NB4 (cell line): ENCODE measurements at regions not wholly inside any gene's neighbourhood (a gene's known extent, or its start where the extent isn't known, plus 50 kb on each side); places are given as distances from the start of the nearest gene placed in this dataset.

Source experiments
- DNase-seq: peaks from one replicate; pipeline ENCODE4 v3.0.0; 2010; ENCODE audit warnings: low read depth
- H3K4me3 ChIP-seq: one replicate; pipeline ENCODE4 v1.5.1; 2011; ENCODE audit warnings: mild to moderate bottlenecking, low read depth, low read length, moderate library complexity
- MYC ChIP-seq: IDR thresholded peaks from 2 replicates; pipeline ENCODE4 v1.6.1; 2011; ENCODE audit warnings: low read depth, low read length
- POLR2A ChIP-seq: IDR thresholded peaks from 2 replicates; pipeline ENCODE4 v1.6.1; 2011; ENCODE audit warnings: mild to moderate bottlenecking; ENCODE audit not compliant: insufficient read length; ENCODE audit errors: extremely low read depth
- TF ChIP-seq, protein P1 (sequence below): IDR thresholded peaks from one replicate; pipeline ENCODE4 v1.5.1; 2012; ENCODE audit warnings: low read depth, low read length
- TF ChIP-seq, protein P2 (sequence below): IDR thresholded peaks from 2 replicates; pipeline ENCODE4 v1.6.1; 2011; ENCODE audit warnings: low read depth, low read length

DNA sequence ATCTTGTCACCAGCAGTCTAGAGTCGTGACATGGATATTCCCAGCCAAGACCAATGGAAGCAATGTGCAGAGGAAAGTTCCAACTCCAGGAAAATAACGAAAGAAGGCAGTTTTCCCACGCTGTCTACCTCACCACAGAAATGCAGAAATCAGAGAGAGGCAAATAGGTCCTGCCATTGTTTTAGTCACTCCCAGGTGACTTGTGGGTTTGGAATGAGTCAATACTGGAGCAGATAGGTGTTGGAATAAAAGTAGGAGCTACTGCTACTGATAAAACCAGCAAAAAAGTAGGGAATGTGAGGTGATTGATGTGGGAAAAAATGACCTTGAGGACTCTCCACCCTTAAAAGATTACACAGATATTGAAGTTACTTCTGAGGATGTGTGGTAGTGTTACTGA is 72.8 kb upstream of the RAI2 start:
- no peak for DNase-seq
- no peak overlapping the region for H3K4me3 ChIP-seq
- TF ChIP-seq, protein P1, sequence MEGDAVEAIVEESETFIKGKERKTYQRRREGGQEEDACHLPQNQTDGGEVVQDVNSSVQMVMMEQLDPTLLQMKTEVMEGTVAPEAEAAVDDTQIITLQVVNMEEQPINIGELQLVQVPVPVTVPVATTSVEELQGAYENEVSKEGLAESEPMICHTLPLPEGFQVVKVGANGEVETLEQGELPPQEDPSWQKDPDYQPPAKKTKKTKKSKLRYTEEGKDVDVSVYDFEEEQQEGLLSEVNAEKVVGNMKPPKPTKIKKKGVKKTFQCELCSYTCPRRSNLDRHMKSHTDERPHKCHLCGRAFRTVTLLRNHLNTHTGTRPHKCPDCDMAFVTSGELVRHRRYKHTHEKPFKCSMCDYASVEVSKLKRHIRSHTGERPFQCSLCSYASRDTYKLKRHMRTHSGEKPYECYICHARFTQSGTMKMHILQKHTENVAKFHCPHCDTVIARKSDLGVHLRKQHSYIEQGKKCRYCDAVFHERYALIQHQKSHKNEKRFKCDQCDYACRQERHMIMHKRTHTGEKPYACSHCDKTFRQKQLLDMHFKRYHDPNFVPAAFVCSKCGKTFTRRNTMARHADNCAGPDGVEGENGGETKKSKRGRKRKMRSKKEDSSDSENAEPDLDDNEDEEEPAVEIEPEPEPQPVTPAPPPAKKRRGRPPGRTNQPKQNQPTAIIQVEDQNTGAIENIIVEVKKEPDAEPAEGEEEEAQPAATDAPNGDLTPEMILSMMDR, result no peak
- TF ChIP-seq POLR2A (no peak), MYC (no peak)
- TF ChIP-seq, protein P2, sequence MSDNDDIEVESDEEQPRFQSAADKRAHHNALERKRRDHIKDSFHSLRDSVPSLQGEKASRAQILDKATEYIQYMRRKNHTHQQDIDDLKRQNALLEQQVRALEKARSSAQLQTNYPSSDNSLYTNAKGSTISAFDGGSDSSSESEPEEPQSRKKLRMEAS, result no peak

DNA sequence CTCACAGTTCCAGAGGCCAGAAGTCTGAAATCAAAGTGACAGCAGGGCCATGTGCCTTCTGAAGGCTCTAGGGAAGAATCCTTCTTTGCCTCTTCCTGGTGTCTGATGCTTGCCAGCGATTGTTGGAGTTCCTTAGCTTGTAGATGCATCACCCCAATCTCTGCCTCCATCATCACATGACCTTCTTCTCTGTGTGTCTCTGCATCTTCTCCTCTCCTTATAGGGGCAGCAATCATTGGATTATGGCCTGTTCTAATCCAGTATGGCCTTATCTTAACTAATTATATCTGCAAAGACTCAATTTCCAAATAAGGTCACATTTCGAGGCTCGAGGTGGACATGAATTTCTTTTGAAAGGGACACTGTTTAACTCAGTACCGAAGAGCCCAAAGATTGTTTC is 71.7 kb upstream of the RAI2 start:
- H3K4me3 ChIP-seq, result no peak overlapping the region
- TF ChIP-seq, protein P1, result no peak
- TF ChIP-seq POLR2A (no peak), MYC (no peak)
- TF ChIP-seq, protein P2, result no peak
- DNase-seq, result no peak

DNA sequence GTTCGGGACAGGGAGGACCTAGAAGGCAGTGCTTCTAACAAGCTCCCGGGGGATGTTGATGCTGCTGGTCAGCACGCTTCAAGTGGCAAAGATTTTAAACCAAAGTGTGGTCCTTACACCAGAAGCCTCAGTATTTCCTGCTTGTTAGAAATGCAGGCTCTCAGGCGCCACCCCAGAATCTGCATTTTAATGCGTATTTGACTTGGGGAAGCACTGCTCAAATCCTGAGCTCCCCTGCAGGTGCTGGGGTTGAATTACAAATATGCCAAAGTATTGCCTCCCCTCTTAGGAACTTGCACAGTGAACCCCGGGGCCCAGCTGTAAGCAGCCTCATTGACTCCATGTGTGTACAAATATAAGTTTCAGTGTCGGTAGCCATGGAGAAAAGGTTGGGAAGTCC is 70.8 kb upstream of the RAI2 start:
- DNase-seq, result no peak
- TF ChIP-seq, protein P1, result no peak
- TF ChIP-seq, protein P2, result no peak
- TF ChIP-seq POLR2A, result no peak
- no peak for TF ChIP-seq MYC
- H3K4me3 ChIP-seq, result no peak overlapping the region

DNA sequence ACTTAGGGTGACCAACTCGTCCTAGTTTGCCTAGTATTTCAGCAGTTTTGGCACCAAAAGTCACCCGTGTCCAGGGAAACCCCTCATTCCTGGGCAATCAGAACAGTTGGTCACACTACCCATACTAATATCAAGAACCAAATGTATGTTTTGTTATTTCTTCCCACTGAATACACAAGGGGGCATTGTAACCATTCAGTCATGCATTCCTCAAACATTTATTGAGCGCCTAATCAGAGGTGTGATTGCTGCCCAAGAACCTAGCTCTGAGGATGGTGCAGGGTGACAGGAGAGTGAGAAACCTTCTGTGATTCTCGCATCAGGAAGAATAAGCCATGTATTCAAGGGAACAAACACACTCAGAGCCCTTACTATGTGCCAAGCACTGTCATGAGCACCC is 69.8 kb upstream of the RAI2 start:
- H3K4me3 ChIP-seq, result no peak overlapping the region
- TF ChIP-seq POLR2A (no peak), MYC (no peak)
- TF ChIP-seq, protein P2, result no peak
- TF ChIP-seq, protein P1, result no peak
- no peak for DNase-seq

DNA sequence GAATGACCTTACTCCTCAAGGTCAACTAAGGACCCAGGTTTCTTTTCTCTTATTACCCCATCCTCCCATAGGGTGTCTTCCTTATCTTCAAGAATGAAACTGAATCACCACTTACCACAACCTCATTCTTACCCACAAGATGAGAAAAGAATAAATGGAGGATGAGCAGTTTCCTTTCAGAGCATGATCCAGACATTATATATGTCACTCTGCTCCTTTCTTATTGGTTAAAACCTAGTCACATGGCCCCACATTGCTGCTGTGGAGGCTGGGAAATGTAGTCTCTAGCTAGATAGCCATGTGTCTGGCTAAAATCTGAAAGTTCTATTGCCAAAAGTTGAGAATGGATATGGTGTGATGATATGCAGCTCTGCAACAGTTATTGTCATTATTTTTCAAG is 62.4 kb upstream of the RAI2 start:
- TF ChIP-seq POLR2A (no peak), MYC (no peak)
- TF ChIP-seq, protein P2, result 0 out of 2 replicates have a peak, but pooled peaks have one; percentile 11
- TF ChIP-seq, protein P1, result no peak
- peak; percentile 1 for DNase-seq
- no peak overlapping the region for H3K4me3 ChIP-seq

DNA sequence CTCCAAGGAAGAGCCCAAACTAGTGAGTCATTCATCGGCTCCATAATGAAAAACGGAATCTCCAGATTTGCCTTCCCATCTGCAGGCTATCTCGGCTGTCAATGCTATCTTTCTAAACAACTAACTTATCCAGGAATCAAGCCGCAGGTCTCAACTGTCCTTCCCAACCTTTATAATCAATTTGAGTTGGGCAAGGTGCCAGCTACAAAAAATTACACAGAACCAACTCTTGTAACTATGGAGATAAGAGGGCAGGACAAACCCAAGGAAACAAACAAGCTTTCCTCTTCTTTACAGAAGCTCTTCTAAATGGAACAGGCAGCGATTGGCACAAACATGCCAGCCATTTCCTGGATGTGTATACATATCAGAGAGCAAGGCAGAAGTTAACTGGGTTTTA is 61.2 kb upstream of the RAI2 start:
- TF ChIP-seq MYC (no peak), POLR2A (no peak)
- TF ChIP-seq, protein P1, result no peak
- TF ChIP-seq, protein P2, result no peak
- H3K4me3 ChIP-seq, result no peak overlapping the region
- no peak for DNase-seq
